Amygdala (tissue), 56 donors: ENCODE measurements at regions not wholly inside any gene's neighbourhood (a gene's known extent, or its start where the extent isn't known, plus 50 kb on each side); places are given as distances from the start of the nearest gene placed in this dataset.

Source experiments
- DNase-seq, 56 donors: peaks; one replicate each; lab custom pipeline; 2025; lab: John Stamatoyannopoulos, UW

DNA sequence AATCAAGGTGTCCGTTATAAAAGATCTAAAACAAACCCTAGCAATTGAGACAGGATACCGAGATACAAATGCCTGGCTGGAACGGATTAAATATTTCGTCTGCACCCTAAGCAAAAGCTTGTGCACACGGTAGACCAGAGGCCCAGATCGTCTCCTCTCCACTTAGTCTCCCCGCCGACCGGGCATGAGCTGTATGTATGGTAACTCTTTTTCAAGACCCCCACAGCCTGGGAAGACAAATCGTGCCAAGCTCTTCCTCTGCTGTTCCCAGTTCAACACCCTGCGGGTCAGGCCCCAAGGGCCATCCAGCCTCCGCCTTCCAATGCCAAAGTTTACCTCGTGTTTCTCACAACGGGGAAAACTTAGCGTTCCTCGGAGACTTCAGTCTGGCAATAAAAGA lies 285.7 kb upstream of the GALNT17 start:
- DNase-seq: no peak

DNA sequence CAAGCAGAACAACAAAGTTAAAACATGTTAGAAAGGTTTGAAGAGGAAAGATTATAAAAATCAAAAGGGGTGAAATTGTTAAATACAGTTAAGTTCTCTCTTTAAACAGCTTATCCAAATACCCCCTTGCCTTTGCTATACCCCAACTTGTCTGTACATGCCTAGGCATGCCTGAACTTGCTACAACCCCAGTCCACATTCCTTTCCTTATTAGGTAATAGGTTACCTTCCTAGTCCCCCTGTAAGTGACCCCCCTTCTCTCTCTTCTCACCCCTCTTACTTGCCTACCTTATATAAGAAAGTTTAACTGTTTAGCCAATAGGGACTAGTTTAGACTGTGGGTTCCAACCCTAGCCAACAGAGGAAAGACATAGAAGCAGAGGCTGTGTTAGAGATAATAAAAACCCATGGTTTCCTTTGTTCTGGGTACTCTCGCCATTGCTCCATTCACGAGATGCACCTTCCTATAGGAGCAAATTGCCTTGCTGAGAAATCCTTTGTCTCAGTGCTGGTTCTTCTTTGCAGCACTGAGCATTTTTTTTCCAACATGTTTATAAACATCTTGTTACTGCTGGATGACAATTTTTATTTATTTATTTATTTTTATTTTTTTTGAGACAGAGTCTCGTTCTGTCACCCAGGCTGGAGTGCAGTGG lies 282.2 kb upstream of the GALNT17 start:
- DNase-seq: no peak

DNA sequence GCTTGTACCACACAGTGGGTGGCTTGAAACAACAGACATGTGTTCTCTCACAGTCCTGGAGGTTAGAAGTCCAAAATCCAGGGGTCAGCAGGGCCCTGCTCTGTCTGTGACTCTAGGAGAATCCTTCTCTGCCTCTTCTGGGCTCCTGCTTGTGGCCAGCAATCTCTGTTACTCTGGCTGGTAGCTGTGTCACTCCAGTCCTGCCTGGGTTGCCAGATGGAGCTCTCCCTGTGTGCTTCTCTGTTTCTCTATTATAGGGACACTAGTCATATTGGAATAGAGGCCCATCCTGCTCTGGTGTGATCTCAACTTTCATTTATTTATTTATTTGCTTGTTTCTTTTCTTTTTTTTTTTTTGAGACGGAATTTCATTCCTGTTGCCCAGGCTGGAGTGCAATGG lies 276.6 kb upstream of the GALNT17 start:
- DNase-seq: no peak

DNA sequence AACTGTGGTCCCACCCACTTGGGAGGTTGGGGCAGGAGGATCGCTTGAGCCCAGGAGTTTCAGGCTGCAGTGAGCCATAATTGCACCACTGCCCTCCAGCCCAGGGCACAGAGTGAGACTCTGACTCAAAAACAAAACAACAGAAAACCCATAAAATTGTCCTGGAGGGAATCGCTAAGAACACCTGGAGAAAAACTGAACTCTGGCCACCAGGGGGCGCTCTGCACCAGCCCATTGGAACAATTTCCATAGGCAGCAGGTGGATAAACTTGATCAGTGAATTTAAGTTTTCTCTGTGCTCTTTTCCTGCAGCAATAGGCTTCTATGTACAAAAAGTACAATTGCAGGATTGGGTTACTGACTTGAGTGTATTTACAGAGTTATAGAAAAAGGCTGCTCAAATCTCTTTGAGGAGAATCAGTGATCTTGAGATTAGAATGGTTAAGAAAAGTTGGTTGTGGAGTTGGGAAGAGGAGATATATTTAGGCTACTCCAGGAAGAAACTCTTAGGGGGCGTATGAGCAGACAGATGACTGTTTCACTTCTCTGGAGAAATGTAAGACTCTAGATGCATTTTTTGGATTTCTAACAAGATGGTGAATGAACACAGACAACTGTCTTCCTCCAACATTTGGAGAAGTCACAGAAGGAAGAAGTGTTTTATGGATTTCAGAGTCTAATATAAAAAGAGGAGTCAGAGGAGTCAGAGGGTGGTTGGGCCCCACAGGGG lies 274.9 kb upstream of the GALNT17 start:
- DNase-seq: peak in 53 of 56 donors; percentile 0 to 84 (median 32)

DNA sequence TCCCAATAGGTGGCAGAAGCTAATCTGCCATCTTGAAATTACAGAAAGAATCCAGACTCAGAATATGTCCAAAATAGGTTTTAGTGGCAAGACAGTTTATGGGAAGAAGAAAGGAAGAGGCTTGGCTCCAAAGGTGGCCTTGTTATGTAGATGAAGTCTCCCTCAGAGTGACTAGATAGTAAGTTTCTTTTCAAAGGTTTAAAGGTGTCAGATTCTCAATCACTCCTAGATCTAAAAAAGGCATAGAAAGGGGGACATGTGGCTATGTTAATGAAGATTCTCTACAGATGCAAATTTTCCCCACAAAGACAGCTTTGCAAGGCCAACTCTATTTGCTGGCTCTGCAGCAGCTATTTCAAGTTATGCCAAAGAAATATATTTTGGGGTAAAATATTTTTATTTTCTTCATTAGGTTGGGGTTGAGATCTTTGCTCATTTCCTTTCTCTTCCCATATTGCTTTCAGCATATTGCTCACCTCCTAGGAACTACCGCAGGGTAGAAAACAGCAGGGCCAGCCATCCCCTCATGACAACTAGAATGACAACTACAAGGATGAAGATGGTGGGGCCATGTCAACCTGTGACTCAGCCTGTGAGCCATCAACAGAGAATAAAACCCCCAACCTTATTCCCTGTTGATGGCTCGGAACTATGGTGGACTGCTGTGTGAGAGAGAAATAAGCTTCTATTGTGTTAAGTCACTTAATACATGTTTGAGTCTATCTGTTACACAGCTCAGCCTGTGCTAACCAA lies 274.0 kb upstream of the GALNT17 start:
- no peak for DNase-seq

DNA sequence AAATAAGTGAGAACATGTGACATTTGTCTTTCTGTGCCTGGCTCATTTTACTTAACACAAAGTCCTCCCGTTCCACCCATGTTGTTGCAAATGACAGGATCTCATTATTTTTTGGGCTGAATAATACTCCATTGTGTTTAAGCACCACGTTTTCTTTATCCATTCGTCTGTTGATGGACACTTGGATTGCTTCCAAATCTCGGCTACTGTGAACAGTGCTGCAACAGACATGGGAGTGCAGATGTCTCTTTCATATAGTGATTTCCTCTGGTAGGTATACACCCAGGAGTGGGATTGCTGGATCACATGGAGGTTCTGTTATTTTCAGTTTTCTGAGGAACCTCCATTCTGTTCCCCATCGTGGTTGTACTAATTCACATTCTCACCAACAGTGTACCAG lies 264.4 kb upstream of the GALNT17 start:
- DNase-seq: no peak

DNA sequence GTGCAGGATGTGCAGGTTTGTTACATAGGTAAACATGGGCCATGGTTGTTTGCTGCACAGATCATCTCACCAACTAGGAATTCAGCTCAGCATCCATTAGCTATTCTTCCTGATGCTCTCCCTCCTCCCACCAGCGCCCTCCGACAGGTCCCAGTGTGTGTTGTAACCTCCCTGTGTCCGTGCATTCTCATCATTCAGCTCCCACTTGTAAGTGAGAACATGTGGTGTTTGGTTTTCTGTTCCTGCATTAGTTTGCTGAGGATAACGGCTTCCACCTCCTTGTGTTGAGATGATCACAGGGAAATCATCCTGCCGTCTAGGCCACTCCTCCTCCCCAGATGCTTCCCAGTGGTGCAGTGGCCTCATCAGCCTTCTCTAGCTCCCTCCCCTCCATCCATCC lies 261.6 kb upstream of the GALNT17 start:
- no peak for DNase-seq

DNA sequence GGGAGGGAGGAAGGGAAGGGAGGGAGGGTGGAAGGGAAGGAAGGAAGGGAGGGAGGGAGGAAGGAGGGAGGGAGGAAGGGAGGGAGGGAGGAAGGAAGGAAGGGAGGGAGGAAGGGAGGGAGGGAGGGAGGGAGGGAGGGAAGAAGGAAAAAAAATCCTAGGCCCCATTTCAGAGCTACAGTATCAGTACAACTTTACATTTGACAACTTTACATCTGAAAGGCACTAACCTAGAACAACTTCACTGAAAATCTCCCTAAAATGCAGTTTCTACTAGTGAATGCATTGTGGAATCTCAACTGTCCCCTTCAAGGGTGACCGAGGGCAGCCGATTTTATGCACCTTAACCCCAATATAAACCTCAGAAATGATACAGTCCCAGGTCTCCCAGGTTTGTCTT lies 259.8 kb upstream of the GALNT17 start:
- DNase-seq: no peak

DNA sequence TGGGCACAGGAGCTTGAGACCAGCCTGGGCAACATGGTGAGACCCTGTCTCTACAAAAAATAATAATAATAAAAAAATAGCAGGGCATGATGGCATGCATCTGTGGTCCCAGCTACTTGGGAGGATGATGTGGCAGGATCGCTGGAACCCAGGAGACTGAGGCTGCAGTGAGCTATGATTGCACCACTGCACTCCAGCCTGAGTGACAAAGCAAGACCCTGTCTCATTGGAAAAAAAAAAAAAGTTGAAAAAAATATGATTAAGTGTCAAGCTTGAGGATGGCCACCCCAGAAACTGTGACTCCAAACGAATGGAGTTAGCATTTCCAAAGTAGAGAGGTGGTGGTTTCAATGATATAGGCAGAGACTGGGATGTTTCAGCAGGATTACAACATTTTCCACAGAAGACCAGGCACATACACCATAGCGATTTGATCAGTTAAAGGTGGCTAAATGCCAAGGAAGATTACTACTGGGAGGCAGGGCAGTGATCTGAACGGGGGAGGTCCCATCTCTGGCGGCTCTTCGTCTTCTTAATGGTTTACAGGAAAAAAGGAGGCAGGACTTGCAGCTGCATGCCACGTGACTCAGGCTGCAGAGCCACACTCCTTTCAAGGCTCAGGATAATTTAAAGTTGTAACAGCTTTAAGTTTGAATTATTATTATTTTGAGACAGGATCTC lies 250.6 kb upstream of the GALNT17 start:
- no peak for DNase-seq

DNA sequence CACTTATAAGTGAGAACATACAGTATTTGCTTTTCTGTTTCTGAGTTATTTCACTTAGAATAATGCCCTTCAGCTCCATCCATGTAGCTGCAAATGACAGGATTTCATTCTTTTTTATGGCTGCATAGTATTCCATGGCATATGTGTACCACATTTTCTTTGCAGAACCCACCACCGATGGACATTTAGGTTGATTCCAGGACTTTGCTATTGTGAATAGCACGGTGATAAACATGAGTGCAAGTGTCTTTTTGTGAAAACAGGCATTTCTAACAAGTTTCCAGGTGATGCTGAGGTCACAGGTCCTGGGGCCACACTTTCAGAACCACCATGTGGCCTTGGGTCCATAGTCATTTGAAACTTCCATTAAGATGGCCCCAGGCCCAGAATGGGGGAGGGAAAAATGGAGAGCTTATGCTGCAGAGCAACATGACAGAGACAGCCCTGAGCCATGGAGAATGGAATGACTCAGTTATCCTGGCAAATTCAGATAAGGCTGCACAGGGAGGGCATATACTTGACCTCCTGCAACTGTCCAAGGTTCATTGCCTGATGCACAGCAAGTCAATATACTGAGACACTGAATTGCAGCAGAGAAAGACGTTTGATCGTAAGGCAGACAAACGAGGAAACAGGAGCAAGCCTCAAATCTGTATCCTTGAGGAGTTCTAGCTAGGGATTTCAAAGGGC lies 248.0 kb upstream of the GALNT17 start:
- no peak for DNase-seq

DNA sequence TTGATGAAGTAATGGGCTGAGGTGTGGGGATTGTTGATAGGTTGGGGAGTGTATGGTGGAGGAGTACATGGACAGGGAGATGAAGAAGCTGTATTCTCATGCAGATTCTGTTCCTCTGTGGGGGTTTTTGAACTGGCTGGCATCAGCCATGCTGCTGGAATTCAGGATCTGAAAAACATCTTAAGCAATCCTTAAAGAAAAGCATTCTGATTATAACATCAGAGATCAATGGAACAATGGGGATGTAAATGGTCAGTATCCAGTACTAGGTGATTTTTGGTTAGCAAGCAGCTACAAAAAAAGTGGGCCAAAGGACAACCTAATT lies 247.5 kb upstream of the GALNT17 start:
- DNase-seq: no peak

DNA sequence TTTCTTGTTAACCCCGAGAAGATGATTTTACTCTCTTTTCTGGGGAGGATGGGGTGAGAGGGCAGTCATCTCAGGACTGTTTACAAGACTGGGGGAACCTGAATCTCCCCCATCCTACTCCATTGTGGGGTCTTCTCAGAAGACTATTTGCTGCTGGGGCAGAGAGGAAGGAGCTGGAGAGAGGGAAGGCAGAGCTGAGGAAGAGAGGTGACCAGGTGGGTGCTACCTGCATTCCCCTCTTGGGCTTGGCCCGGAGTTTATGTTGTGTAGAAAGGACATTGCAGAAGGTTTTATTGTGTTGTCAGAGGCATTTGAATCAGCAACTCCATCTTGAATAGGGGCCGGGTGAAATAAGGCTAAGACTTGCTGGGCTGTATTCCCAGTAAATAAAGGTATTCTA lies 247.1 kb upstream of the GALNT17 start:
- no peak for DNase-seq

DNA sequence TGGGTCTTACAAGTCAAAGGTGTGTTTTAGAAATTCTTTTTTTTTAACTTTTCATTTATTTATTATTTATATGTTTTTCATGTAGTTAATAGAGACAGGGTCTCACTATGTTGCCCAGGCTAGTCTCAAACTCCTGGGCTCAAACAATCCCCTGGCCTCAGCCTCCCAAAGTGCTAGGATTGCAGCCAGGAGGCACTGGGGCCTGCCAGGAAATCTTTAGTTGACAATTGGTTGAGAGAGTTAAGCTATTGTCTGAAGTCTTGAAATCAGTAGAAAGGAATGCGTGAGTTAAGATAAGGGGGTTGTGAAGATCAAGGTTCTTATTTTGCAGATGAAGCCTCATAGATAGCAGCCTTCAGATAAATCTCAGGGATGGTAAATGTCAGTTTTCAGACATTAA lies 245.4 kb upstream of the GALNT17 start:
- DNase-seq: no peak

DNA sequence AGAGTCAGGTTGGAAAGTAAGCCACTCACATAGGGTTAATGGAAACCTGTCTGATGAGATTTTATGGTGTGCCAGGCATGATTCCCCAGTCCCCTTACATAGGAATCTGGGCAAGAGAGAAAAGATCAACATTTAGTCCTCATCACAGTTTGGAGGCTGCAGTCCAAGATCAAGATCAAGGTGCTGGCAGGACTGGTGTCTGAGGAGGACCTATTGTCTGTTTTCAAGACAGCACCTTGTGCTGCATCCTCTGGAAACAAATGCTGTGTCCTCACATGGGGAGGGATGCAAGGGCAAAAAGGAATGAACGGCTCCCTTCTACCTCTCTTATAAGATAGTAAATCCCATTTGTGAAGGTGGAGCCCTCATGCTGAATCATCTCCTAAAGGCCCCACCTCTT lies 244.8 kb upstream of the GALNT17 start:
- DNase-seq: no peak

DNA sequence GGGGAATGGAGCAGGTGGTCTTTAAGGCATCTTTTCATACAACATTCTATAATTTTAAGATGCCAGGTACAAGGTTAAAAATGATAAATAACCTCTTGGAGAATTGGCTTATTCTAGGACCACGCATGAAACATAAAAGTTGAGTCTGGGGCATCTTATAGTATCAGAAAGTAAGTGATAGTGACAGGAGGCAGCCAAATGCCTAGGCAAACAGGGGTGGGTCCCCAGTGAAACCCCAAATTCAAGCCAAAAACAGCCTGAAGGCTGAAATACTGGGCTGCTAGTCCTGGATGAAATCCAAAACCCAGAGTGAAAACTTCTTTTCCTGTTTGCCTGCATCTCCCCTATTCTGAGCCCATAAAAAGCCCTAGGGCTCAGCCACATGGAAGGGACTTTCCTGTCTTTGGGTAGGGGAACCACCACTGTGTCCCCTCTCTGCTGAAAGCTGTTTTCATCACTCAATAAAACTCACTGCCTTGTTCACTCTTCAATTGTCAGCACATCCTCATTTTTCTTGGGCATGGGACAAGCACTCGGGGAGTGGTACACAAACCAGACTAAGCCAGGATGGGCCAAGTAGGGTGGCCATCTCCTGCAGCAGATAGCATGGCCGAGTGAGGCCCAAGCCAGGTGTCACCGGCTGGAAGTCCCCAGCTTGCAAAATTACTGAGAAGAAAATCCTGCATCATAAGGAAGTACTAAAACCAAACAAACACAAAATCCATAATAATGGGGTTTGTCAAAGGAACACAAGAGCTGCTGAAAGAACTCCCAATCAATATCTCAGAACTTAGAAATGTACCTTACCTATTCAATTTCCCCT lies 241.6 kb upstream of the GALNT17 start:
- DNase-seq: no peak

DNA sequence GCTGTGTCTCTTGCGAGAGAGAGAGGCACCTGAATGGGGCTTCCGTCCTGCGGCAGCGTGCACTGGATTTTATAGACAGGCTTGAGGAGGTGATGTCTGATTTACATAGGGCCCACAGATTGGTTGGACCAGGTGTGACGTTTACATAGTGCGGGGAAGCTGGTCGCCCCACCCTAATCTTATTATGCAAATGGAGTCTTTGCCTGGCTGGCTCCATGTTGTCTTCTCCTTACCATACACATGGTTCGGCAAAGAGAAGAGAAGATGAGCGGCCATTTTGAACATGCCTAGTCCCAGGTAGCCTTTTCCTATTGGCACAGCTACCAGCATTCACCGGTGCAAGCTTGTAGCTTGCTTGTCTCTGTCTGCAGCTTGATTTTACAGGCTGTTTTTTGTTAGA lies 238.5 kb upstream of the GALNT17 start:
- DNase-seq: no peak

DNA sequence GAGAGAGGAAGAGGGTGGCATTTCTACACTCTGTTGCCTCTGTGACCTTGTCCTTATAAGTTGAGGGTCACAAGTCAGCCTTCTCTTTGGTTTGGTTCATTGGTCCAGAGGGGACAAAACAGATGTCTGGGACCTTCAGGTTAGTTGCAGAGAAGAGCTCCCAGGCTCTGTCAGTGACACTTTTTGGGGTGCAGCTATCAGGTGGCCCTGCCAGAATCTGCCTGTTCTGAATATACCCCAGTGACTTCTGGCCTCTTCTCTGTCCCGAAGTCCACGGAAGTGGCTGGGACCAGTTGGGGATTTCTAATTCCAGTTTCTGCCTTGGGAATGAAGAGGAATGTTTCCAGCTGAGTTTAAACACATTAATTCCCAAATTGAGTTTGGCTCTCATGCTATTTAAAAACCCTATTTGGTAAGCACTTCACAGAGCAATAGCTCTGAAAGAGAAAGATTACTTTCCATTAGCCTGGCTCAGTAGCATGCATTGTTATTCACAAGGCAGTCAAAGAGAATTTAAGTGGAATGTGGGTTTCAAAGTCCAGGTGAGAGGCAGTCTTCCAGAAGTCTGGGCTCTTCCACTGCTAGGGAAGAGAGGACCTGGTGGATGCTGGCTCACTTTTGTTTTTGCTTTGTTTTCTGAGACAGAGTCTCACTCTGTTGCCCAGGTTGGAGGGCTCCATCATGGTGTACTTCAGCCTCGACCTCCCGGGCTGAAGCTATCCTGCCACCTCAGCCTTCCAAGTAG lies 237.8 kb upstream of the GALNT17 start:
- no peak for DNase-seq

DNA sequence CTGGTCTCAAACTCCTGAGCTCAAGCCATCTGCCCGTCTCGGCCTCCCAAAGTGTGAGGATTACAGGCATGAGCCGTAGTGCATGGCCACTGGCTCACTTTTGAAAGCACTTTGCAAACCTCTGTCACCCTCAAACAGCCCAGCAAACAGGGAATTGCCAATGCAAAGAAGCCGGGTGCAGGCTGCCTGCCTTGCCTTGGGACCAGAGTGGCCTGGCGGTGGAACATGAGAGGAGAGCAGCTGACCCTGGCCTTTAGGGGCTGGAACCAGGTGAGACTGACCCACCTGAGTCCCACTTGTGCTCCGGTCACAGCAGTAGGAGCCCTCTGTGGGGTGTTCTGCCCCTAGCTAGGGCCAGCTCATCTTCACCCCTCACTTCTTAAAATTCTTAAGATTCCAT lies 237.1 kb upstream of the GALNT17 start:
- no peak for DNase-seq
